SU-DHL-6 (cell line): ENCODE measurements at regions not wholly inside any gene's neighbourhood (a gene's known extent, or its start where the extent isn't known, plus 50 kb on each side); places are given as distances from the start of the nearest gene placed in this dataset.

Experiments
- H2AFZ ChIP-seq: fragments of 200-600 bp; sonication (generic); 2 replicates; pipeline ENCODE4 v1.6.1; 2014; ENCODE audit warnings: low read depth, mild to moderate bottlenecking, moderate library complexity, mixed read lengths, antibody characterized with exemption, low read length; ENCODE audit not compliant: severe bottlenecking
- H3F3A ChIP-seq: fragments of 200-600 bp; shearing (Covaris generic); 2 replicates; pipeline ENCODE4 v1.6.0; 2016; ENCODE audit warnings: antibody characterized with exemption, mild to moderate bottlenecking; ENCODE audit not compliant: insufficient read depth
- H3K27ac ChIP-seq: fragments of 200-600 bp; sonication (generic); 2 replicates; pipeline ENCODE4 v1.5.1; 2016; ENCODE audit warnings: low read depth, mild to moderate bottlenecking, low read length, moderate library complexity, mixed read lengths
- H3K27me3 ChIP-seq: fragments of 200-600 bp; sonication (generic), shearing (Covaris generic); 2 replicates; pipeline ENCODE4 v1.6.0; 2014; ENCODE audit warnings: mild to moderate bottlenecking, low read length
- H3K36me3 ChIP-seq: fragments of 200-600 bp; sonication (generic); 2 replicates; pipeline ENCODE4 v1.6.1; 2014; ENCODE audit warnings: mild to moderate bottlenecking, low read length, mixed read lengths
- H3K4me2 ChIP-seq: fragments of 300-600, 200-600 bp; shearing (Covaris generic), sonication (generic); 2 replicates; pipeline ENCODE4 v1.6.0; 2014; ENCODE audit warnings: low read length, low read depth, mild to moderate bottlenecking; ENCODE audit not compliant: poor library complexity, severe bottlenecking
- H3K4me3 ChIP-seq: fragments of 200-600 bp; sonication (generic); 2 replicates; pipeline ENCODE4 v1.5.1; 2014; ENCODE audit warnings: antibody characterized with exemption, low read length, mild to moderate bottlenecking, mixed read lengths; ENCODE audit not compliant: insufficient read depth, poor library complexity, severe bottlenecking
- H3K79me2 ChIP-seq: fragments of 200-600 bp; sonication (generic); 2 replicates; pipeline ENCODE4 v1.6.1; 2014; ENCODE audit warnings: mild to moderate bottlenecking, low read length, moderate library complexity; ENCODE audit not compliant: insufficient read depth
- H3K9ac ChIP-seq: fragments of 200-600 bp; sonication (generic); 2 replicates; pipeline ENCODE4 v1.7.0; 2014; ENCODE audit warnings: mild to moderate bottlenecking, low read length
- H3K9me2 ChIP-seq: fragments of 200-600 bp; sonication (generic); replicated peaks from 2 replicates; pipeline ENCODE4 v1.6.1; 2014; ENCODE audit warnings: low read length; ENCODE audit not compliant: insufficient read depth
- H3K9me3 ChIP-seq: fragments of 200-600 bp; sonication (generic); 2 replicates; pipeline ENCODE4 v1.6.1; 2014; ENCODE audit warnings: low read length, mixed read lengths; ENCODE audit not compliant: insufficient read depth
- H4K20me1 ChIP-seq: fragments of 200-600 bp; sonication (generic); 2 replicates; pipeline ENCODE4 v1.6.1; 2014; ENCODE audit warnings: low read depth, mild to moderate bottlenecking, antibody characterized with exemption, low read length, moderate library complexity, mixed read lengths
- EZH2phosphoT487 ChIP-seq: fragments of 200-600 bp; sonication (generic), shearing (Covaris generic); conservative IDR thresholded peaks from 2 replicates; pipeline ENCODE4 v1.6.1; 2018; ENCODE audit warnings: mild to moderate bottlenecking, antibody characterized with exemption, low read length, moderate library complexity, mixed read lengths
- TF ChIP-seq, protein P1 (sequence below): fragments of 200-600 bp; sonication (generic); IDR thresholded peaks from one replicate; pipeline ENCODE4 v1.5.1; 2017; ENCODE audit warnings: antibody characterized with exemption, mild to moderate bottlenecking, low read length, moderate library complexity; ENCODE audit not compliant: insufficient read depth, poor library complexity, severe bottlenecking

DNA sequence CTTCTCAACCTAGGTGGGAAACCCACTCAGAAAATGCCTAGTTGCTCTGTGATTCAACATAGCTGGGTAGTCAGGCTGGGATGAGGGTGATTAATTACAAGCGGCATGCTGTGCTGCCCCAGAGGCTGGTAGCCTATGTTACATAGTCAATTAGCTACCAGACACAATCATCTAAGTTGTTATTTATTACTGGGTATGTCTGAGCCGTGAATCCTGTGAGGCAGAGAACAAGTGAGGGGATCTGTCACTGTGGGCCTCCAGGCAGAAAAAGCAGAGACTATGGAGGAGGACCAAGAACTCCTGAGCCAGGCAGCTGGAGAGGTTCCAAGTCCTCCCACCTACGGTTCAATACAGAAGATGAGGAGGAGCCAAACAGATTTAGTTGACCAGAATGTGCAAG lies 186.6 kb upstream of the BDNF start:
- Histone ChIP-seq H3K4me3 (no peak overlapping the region), H3K9me2 (no peaks in the 10 kb centered on the region), H3F3A (no peaks in the 10 kb centered on the region), H3K9ac (no peak overlapping the region), H3K27ac (no peak overlapping the region), H3K27me3 (no peaks in the 10 kb centered on the region), H3K4me2 (no peak overlapping the region), H3K79me2 (no peaks in the 10 kb centered on the region), H3K36me3 (no peaks in the 10 kb centered on the region), H2AFZ (no peak overlapping the region), H4K20me1 (no peaks in the 10 kb centered on the region), H3K9me3 (no peaks in the 10 kb centered on the region)
- TF ChIP-seq, protein P1, sequence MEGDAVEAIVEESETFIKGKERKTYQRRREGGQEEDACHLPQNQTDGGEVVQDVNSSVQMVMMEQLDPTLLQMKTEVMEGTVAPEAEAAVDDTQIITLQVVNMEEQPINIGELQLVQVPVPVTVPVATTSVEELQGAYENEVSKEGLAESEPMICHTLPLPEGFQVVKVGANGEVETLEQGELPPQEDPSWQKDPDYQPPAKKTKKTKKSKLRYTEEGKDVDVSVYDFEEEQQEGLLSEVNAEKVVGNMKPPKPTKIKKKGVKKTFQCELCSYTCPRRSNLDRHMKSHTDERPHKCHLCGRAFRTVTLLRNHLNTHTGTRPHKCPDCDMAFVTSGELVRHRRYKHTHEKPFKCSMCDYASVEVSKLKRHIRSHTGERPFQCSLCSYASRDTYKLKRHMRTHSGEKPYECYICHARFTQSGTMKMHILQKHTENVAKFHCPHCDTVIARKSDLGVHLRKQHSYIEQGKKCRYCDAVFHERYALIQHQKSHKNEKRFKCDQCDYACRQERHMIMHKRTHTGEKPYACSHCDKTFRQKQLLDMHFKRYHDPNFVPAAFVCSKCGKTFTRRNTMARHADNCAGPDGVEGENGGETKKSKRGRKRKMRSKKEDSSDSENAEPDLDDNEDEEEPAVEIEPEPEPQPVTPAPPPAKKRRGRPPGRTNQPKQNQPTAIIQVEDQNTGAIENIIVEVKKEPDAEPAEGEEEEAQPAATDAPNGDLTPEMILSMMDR = no peak
- no peak for TF ChIP-seq EZH2phosphoT487

DNA sequence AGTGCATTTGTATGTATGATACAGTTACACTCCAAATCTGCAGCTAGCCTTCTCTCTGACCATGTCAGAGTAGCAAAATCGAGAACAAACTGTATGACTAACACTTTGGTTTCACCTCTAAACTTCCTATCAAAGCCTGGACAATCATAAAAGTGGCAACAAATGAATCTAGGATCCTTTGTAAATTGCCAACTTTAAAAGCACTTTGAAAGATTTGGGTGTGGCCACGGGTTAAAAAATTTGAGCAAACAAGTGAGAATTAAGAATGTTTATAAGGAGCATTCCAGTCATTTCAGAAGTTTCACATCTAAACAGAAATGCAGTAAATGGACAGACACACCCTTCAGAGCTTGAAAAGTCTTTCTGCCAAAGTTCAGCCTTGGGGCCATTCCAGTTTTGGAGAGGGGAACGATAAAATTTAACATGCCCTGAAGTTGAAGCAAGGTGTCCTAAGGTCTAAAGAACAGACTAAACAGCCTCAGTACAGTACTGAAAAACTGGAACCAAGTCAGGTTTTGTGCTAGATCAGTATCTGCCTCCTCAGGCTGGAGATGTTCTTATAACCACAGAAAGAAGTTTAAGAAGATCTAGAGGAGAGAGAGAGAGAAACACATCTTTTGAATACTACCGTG lies 181.9 kb upstream of the BDNF start:
- no peak overlapping the region for H3K9ac ChIP-seq
- no peak overlapping the region for H2AFZ ChIP-seq
- TF ChIP-seq EZH2phosphoT487 = no peak
- TF ChIP-seq, protein P1 = no peak
- H3K36me3 ChIP-seq = no peaks in the 10 kb centered on the region
- no peaks in the 10 kb centered on the region for H3K27me3 ChIP-seq
- H3K4me3 ChIP-seq = no peak overlapping the region
- no peaks in the 10 kb centered on the region for H4K20me1 ChIP-seq
- H3K27ac ChIP-seq = no peak overlapping the region
- H3F3A ChIP-seq = no peaks in the 10 kb centered on the region
- H3K9me3 ChIP-seq = no peaks in the 10 kb centered on the region
- no peaks in the 10 kb centered on the region for H3K79me2 ChIP-seq
- H3K4me2 ChIP-seq = no peak overlapping the region
- H3K9me2 ChIP-seq = no peaks in the 10 kb centered on the region

DNA sequence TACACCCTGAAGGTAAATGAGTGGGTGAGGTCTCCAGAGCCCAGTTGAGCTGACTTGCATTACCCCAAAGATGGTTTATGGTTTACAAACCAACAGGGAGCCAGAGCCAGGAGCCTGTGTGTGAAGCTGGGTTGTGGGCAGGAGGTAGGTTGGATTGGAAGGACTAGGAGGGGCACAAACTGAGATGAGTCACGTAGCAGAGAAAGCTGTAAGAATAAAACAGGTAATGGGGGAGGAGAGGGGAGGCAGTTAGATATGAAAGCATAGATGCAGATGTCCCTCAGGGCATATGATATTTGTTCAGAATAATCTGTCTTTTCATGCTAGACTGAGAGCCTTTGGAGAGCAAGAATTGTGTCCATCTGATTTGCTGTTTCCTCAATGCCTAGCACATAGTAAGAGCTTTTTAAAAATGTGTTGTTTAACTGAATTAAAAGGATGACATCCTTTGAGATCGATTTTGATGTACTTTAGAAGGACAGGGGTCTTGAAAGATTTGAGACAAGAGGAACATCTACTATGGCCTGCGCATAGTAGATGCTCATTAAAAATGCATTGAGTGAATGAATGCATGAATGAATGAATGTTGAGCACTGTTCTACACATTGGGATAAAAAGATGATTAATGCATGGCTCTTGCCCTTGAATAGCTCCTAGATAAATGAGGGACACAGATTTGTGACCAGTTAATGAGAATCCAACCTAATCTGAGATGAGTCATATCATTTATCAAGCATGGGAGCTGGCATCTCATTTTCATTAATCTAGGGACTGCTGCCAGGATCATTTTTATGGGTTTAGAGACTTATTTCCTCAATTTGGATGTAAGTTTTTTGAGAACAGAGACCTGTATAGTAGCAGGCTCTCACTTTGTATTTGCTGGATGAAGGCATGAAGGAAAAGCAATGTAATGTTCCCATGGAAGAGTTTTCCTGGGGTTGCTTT lies 175.8 kb upstream of the BDNF start:
- Histone ChIP-seq H3K9ac (no peak overlapping the region), H3K9me3 (no peaks in the 10 kb centered on the region), H3K36me3 (no peaks in the 10 kb centered on the region), H3K4me3 (no peak overlapping the region), H3K4me2 (no peak overlapping the region), H3K27me3 (no peaks in the 10 kb centered on the region), H4K20me1 (no peaks in the 10 kb centered on the region), H3K27ac (no peak overlapping the region), H3F3A (no peaks in the 10 kb centered on the region), H2AFZ (no peak overlapping the region), H3K79me2 (no peaks in the 10 kb centered on the region), H3K9me2 (no peaks in the 10 kb centered on the region)
- TF ChIP-seq, protein P1 = no peak
- no peak for TF ChIP-seq EZH2phosphoT487
